Mesendoderm (in vitro differentiated cells): ENCODE measurements at regions not wholly inside any gene's neighbourhood (a gene's known extent, or its start where the extent isn't known, plus 50 kb on each side); places are given as distances from the start of the nearest gene placed in this dataset.
"Not testable (repeated sequence)": the region's sequence is repeated elsewhere in the genome, so short reads cannot be mapped to it uniquely, and the experiment has no call there.

Source experiments
- DNase-seq: peaks from one replicate; pipeline ENCODE4 v3.0.0; 2013
- H2AK5ac ChIP-seq: 2 replicates; pipeline ENCODE4 v1.6.1; 2013; ENCODE audit warnings: low read length, inconsistent platforms
- H2BK120ac ChIP-seq: 2 replicates; pipeline ENCODE4 v1.6.1; 2013; ENCODE audit warnings: low read depth, mild to moderate bottlenecking, low read length, moderate library complexity, mixed read lengths
- H2BK15ac ChIP-seq: replicated peaks from 2 replicates; pipeline ENCODE4 v1.6.1; 2013; ENCODE audit warnings: low read depth, mild to moderate bottlenecking, moderate library complexity
- H2BK5ac ChIP-seq: 2 replicates; pipeline ENCODE4 v1.6.1; 2013; ENCODE audit warnings: low read length, inconsistent platforms
- H3K18ac ChIP-seq: 2 replicates; pipeline ENCODE4 v1.6.1; 2013; ENCODE audit warnings: mild to moderate bottlenecking, low read length, mixed read lengths
- H3K23ac ChIP-seq: one replicate; pipeline ENCODE4 v1.6.1; 2013; ENCODE audit warnings: low read length
- H3K27ac ChIP-seq: 2 replicates; pipeline ENCODE4 v1.5.1; 2013; ENCODE audit warnings: low read depth, mild to moderate bottlenecking, inconsistent platforms, low read length, moderate library complexity
- H3K27me3 ChIP-seq: 2 replicates; pipeline ENCODE4 v1.6.1; 2013; ENCODE audit warnings: low read length, control low read depth, mild to moderate bottlenecking, inconsistent platforms; ENCODE audit not compliant: insufficient read depth, poor library complexity
- H3K36me3 ChIP-seq: 2 replicates; pipeline ENCODE4 v1.6.1; 2013; ENCODE audit warnings: low read length, inconsistent platforms; ENCODE audit not compliant: control insufficient read depth, insufficient read depth
- H3K4ac ChIP-seq: one replicate; pipeline ENCODE4 v1.6.1; 2013; ENCODE audit warnings: low read depth, mild to moderate bottlenecking, low read length, moderate library complexity
- H3K4me1 ChIP-seq: 2 replicates; pipeline ENCODE4 v1.6.1; 2013; ENCODE audit warnings: low read depth, low read length, inconsistent platforms; ENCODE audit not compliant: control insufficient read depth
- H3K4me2 ChIP-seq: 2 replicates; pipeline ENCODE4 v1.6.1; 2013; ENCODE audit warnings: low read length
- H3K4me3 ChIP-seq: 2 replicates; pipeline ENCODE4 v1.5.1; 2013; ENCODE audit warnings: mild to moderate bottlenecking, low read length
- H3K56ac ChIP-seq: one replicate; pipeline ENCODE4 v1.6.1; 2013; ENCODE audit warnings: low read length
- H3K79me1 ChIP-seq: 2 replicates; pipeline ENCODE4 v1.6.1; 2013; ENCODE audit warnings: low read length, inconsistent platforms
- H3K79me2 ChIP-seq: 2 replicates; pipeline ENCODE4 v1.6.1; 2013; ENCODE audit warnings: mild to moderate bottlenecking, low read length; ENCODE audit not compliant: control insufficient read depth, insufficient read depth
- H3K9ac ChIP-seq: 2 replicates; pipeline ENCODE4 v1.6.1; 2013; ENCODE audit warnings: low read length, inconsistent platforms
- H4K5ac ChIP-seq: one replicate; pipeline ENCODE4 v1.6.1; 2013; ENCODE audit warnings: low read length
- H4K8ac ChIP-seq: one replicate; pipeline ENCODE4 v1.6.1; 2013; ENCODE audit warnings: low read depth, mild to moderate bottlenecking, control low read depth, low read length, moderate library complexity
- WGBS: extraction: QIAGEN DNeasy Blood & Tissue Kit; methylation state at CpG from one replicate; pipeline ENCODE4 v1.1.7; 2013; ENCODE audit warnings: low lambda C conversion rate, missing lambda C conversion rate; ENCODE audit not compliant: insufficient coverage; ENCODE audit errors: extremely low coverage; 5-methylcytosine and 5-hydroxymethylcytosine counted together

GRCh38 chr3:597304-597703 lies 400.7 kb downstream of the CHL1 start:
- not testable (repeated sequence) for H3K4ac ChIP-seq, H3K56ac ChIP-seq, DNase-seq, H3K4me2 ChIP-seq, H2BK5ac ChIP-seq, H3K27ac ChIP-seq, H2BK15ac ChIP-seq, H3K18ac ChIP-seq, H2AK5ac ChIP-seq, H3K79me1 ChIP-seq, H4K8ac ChIP-seq, H2BK120ac ChIP-seq, H3K4me3 ChIP-seq, H3K36me3 ChIP-seq, H3K9ac ChIP-seq, H3K4me1 ChIP-seq, H3K79me2 ChIP-seq, H3K23ac ChIP-seq, H4K5ac ChIP-seq, H3K27me3 ChIP-seq
- no CpG with 5 or more reads among the region's 2 CpGs for WGBS

DNA sequence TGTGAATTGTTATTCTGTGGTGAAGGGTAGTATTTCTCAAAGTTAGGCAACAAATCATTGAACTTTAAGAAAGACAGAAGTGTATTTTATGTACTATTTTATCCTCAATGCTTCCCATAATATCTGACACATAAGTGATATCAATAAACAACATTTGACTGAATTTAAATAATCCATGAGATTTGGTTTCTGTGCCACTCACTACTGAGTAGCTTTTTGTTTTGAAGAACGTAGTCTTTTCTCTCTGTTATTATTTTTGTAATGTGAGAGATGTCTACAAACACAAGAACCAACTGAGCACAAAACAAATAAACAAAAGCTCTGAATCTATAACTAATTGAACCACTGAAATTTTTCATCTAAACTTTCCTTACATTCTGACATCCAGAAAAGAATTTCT lies 401.2 kb downstream of the CHL1 start:
- H2BK120ac ChIP-seq, H3K4me2 ChIP-seq, H3K4me3 ChIP-seq, H3K27me3 ChIP-seq, H3K56ac ChIP-seq, H3K18ac ChIP-seq, DNase-seq, H3K79me1 ChIP-seq, H2BK15ac ChIP-seq, H3K27ac ChIP-seq, H3K36me3 ChIP-seq, H3K9ac ChIP-seq, H2BK5ac ChIP-seq, H3K4ac ChIP-seq, H4K8ac ChIP-seq, H3K23ac ChIP-seq, H2AK5ac ChIP-seq, H3K79me2 ChIP-seq, H3K4me1 ChIP-seq, H4K5ac ChIP-seq: not testable (repeated sequence)
- no CpG with 5 or more reads among the region's 1 CpG for WGBS

- not testable (repeated sequence) for H3K9ac ChIP-seq, H3K36me3 ChIP-seq, H2AK5ac ChIP-seq, H3K56ac ChIP-seq, DNase-seq, H3K79me1 ChIP-seq, H2BK5ac ChIP-seq, H2BK15ac ChIP-seq, H3K18ac ChIP-seq, H3K4me1 ChIP-seq, H3K27ac ChIP-seq, H2BK120ac ChIP-seq, H3K79me2 ChIP-seq, H3K23ac ChIP-seq, H3K4ac ChIP-seq, H3K27me3 ChIP-seq, H3K4me3 ChIP-seq, H3K4me2 ChIP-seq, H4K5ac ChIP-seq, H4K8ac ChIP-seq
- no CpG with 5 or more reads among the region's 4 CpGs for WGBS
Observed at GRCh38 chr3:607480-607879, 410.9 kb downstream of the CHL1 start.

GRCh38 chr3:621714-622113 lies 425.2 kb downstream of the CHL1 start:
- no peaks in the 10 kb centered on the region for H3K36me3 ChIP-seq
- H3K79me2 ChIP-seq: no peaks in the 10 kb centered on the region
- H2BK5ac ChIP-seq: no peak overlapping the region
- no peak overlapping the region for H4K8ac ChIP-seq
- H2BK120ac ChIP-seq: no peak overlapping the region
- H3K23ac ChIP-seq: no peak overlapping the region
- no peak overlapping the region for H3K9ac ChIP-seq
- no peak overlapping the region for H3K4me2 ChIP-seq
- no peak overlapping the region for H2AK5ac ChIP-seq
- no peak overlapping the region for H4K5ac ChIP-seq
- H3K4ac ChIP-seq: no peak overlapping the region
- no peaks in the 10 kb centered on the region for H3K79me1 ChIP-seq
- H2BK15ac ChIP-seq: no peak overlapping the region
- no peak overlapping the region for H3K4me3 ChIP-seq
- no peak for DNase-seq
- H3K56ac ChIP-seq: no peak overlapping the region
- no peak overlapping the region for H3K18ac ChIP-seq
- H3K27ac ChIP-seq: no peak overlapping the region
- H3K27me3 ChIP-seq: no peaks in the 10 kb centered on the region
- no peaks in the 10 kb centered on the region for H3K4me1 ChIP-seq

DNA sequence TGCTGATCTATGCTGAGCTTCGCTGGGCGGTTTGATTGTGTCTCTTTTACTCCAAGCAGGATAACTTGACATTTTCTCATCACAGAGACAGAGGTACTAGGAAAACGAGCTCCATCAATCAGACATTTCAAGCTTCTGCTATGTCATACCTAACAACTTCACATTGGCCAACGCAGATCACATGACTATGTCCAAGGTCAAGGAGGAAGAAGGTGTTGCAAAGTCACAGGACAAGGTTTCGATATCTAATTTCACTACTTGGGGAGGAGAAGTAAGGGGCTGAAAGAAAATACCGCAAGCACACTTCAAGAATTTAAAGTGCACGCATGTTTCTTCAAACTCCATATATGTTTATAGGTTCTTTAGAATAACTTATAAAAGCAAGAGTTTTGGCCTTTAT lies 425.8 kb downstream of the CHL1 start:
- H2BK15ac ChIP-seq: no peak overlapping the region
- no peak overlapping the region for H3K56ac ChIP-seq

GRCh38 chr3:623914-624545 lies 427.5 kb downstream of the CHL1 start:
- Histone ChIP-seq H3K4me3 (no peak overlapping the region), H3K56ac (no peak overlapping the region), H4K8ac (no peak overlapping the region), H3K27ac (no peak overlapping the region), H3K4me1 (no peaks in the 10 kb centered on the region), H2BK15ac (no peak overlapping the region), H3K27me3 (no peaks in the 10 kb centered on the region), H3K23ac (no peak overlapping the region), H3K4me2 (no peak overlapping the region), H3K79me2 (no peaks in the 10 kb centered on the region), H2AK5ac (no peak overlapping the region), H3K36me3 (no peaks in the 10 kb centered on the region), H2BK5ac (no peak overlapping the region), H3K79me1 (no peaks in the 10 kb centered on the region), H3K4ac (no peak overlapping the region), H4K5ac (no peak overlapping the region), H3K9ac (no peak overlapping the region), H2BK120ac (no peak overlapping the region), H3K18ac (no peak overlapping the region)
- no CpG with 5 or more reads among the region's 4 CpGs for WGBS
- no peak for DNase-seq

More for the DNA sequence above, 425.8 kb downstream of the CHL1 start:
- no peak overlapping the region for H4K8ac ChIP-seq
- H3K27me3 ChIP-seq: no peaks in the 10 kb centered on the region
- H2BK5ac ChIP-seq: no peak overlapping the region
- H3K79me1 ChIP-seq: no peaks in the 10 kb centered on the region
- H3K36me3 ChIP-seq: no peaks in the 10 kb centered on the region
- no peak overlapping the region for H3K4me2 ChIP-seq
- no peak overlapping the region for H4K5ac ChIP-seq
- no peaks in the 10 kb centered on the region for H3K79me2 ChIP-seq
- H2AK5ac ChIP-seq: no peak overlapping the region
- no peak overlapping the region for H3K4ac ChIP-seq
- H3K4me1 ChIP-seq: no peaks in the 10 kb centered on the region
- DNase-seq: no peak
- WGBS: no CpG with 5 or more reads among the region's 7 CpGs
- no peak overlapping the region for H3K9ac ChIP-seq
- no peak overlapping the region for H3K23ac ChIP-seq
- no peak overlapping the region for H3K18ac ChIP-seq
- H2BK120ac ChIP-seq: no peak overlapping the region
- H3K27ac ChIP-seq: no peak overlapping the region
- H3K4me3 ChIP-seq: no peak overlapping the region
